LNCAP (cell line): ENCODE measurements at regions not wholly inside any gene's neighbourhood (a gene's known extent, or its start where the extent isn't known, plus 50 kb on each side); places are given as distances from the start of the nearest gene placed in this dataset.

Experiments used
- CTCF ChIP-seq: fragments of 450-650 bp; IDR thresholded peaks from 2 replicates; pipeline ENCODE4 v1.5.1; 2017; ENCODE audit warnings: mild to moderate bottlenecking

DNA sequence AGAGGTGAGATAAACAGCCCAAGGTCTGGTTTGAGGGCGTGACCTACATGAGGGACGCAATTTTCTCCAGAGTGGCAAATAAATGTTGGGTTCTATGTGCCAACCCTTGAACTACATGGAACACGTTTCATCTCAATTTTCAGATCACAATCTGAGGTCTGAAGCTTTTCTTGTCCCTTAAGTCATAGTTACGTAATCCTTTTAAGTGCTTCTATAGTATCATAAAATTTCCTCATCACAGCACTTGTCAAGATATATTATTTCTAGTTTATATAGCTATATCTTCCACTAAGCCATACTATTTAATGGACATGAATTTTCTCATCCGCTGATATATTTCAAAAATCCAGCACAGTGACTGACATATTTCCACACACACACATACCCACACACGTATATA, 53.1 kb upstream of the GRIN3A start:
- TF ChIP-seq CTCF: no peak
